ENCODE measurements at regions not wholly inside any gene's neighbourhood (a gene's known extent, or its start where the extent isn't known, plus 50 kb on each side); places are given as distances from the start of the nearest gene placed in this dataset.

DNA sequence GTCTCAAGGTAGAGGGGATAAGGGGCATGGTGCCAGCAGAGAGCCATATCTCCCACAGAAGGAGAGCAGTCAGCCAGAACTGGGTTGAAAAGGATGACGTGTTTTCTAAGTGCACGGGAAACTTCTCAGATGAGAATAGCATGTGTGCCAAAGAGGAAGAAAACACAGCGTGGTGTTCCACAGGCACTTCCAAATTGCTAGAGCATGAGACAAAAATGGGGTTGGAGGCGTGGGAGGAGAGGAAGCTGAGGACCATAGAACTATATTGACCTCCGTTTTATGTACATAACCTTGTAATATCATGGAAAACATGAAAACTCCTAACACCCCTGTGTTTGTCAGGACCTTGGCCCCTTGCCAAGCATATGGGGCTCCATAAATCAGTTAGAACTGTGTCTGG, 682.7 kb upstream of the RAB6C start:
- H3K27ac ChIP-seq (ENCODE audit: low read depth in 1 of 2, low read length in 2 of 2) = no peak overlapping the region
- H3K27me3 ChIP-seq (ENCODE audit: control insufficient read depth in 4 of 4, insufficient read depth in 4 of 4, low read length in 3 of 4) = no peaks in the 10 kb centered on the region
- H3K4me3 ChIP-seq (ENCODE audit: low read depth in 1 of 3, low read length in 3 of 3) = no peak overlapping the region
- H3K9ac ChIP-seq (ENCODE audit: low read depth in 1 of 2, low read length in 2 of 2) = no peak overlapping the region
- H3K36me3 ChIP-seq (ENCODE audit: control insufficient read depth in 4 of 4, insufficient read depth in 3 of 4, low read depth in 1 of 4, low read length in 3 of 4) = no peaks in the 10 kb centered on the region
- H3K4me1 ChIP-seq (ENCODE audit: control insufficient read depth in 4 of 4, insufficient read depth in 4 of 4, low read length in 3 of 4) = no peaks in the 10 kb centered on the region
- peaks cover 0 to 4% (median under 1%) of the 10 kb centered on the region in 4 donors for H3K9me3 ChIP-seq (ENCODE audit: control insufficient read depth in 4 of 4, low read length in 3 of 4)
- 57% methylated on average over 5 of the region's 5 CpGs for WGBS
- no peak for TF ChIP-seq YY1 (IDR thresholded peaks at IDR 0.05)
- no peak for TF ChIP-seq JUND (IDR thresholded peaks at IDR 0.05)
- no peak for TF ChIP-seq SP1 (IDR thresholded peaks at IDR 0.05)
- no peak for TF ChIP-seq FOXA1 (IDR thresholded peaks at IDR 0.05)
- no peak for TF ChIP-seq EGR1 (IDR thresholded peaks at IDR 0.05; ENCODE audit: low read depth in 2 of 2)
- TF ChIP-seq, protein P1, sequence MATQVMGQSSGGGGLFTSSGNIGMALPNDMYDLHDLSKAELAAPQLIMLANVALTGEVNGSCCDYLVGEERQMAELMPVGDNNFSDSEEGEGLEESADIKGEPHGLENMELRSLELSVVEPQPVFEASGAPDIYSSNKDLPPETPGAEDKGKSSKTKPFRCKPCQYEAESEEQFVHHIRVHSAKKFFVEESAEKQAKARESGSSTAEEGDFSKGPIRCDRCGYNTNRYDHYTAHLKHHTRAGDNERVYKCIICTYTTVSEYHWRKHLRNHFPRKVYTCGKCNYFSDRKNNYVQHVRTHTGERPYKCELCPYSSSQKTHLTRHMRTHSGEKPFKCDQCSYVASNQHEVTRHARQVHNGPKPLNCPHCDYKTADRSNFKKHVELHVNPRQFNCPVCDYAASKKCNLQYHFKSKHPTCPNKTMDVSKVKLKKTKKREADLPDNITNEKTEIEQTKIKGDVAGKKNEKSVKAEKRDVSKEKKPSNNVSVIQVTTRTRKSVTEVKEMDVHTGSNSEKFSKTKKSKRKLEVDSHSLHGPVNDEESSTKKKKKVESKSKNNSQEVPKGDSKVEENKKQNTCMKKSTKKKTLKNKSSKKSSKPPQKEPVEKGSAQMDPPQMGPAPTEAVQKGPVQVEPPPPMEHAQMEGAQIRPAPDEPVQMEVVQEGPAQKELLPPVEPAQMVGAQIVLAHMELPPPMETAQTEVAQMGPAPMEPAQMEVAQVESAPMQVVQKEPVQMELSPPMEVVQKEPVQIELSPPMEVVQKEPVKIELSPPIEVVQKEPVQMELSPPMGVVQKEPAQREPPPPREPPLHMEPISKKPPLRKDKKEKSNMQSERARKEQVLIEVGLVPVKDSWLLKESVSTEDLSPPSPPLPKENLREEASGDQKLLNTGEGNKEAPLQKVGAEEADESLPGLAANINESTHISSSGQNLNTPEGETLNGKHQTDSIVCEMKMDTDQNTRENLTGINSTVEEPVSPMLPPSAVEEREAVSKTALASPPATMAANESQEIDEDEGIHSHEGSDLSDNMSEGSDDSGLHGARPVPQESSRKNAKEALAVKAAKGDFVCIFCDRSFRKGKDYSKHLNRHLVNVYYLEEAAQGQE (IDR thresholded peaks at IDR 0.05) = no peak
- TF ChIP-seq CTCF (IDR thresholded peaks at IDR 0.05; ENCODE audit: low read depth, low read length, missing input control) = no peak
- no peak for TF ChIP-seq HNF4A (conservative IDR thresholded peaks at IDR 0.05)
- no peak for TF ChIP-seq GABPA (IDR thresholded peaks at IDR 0.05 in 1 of 2, conservative IDR thresholded peaks at IDR 0.05 in 1 of 2)
- TF ChIP-seq MAX (IDR thresholded peaks at IDR 0.05) = no peak
- no peak for DNase-seq (ENCODE audit: low spot score)

DNA sequence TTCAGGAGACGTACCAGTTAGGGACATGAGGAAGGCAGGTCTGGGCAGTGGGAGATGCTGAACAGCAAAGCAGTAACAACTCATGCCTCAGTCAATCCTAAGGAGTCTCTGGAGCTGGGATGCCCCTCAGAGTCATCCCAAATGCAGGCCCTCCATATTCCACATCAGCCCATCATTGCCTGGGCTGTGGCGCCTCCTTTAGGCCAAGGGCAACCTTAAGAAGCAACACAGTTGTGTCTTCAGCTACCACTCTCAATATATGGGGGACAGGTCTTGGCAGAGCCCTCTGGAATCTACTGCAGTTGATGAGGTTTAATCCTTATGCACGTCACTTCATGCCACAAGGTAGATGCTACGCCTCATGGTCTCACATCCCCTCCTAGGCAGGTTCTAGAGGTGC, 682.0 kb upstream of the RAB6C start:
- 53% methylated on average over 4 of the region's 4 CpGs for WGBS
- Histone ChIP-seq H3K27ac (ENCODE audit: low read depth in 1 of 2, low read length in 2 of 2) (no peak overlapping the region), H3K4me3 (ENCODE audit: low read depth in 1 of 3, low read length in 3 of 3) (no peak overlapping the region), H3K36me3 (ENCODE audit: control insufficient read depth in 4 of 4, insufficient read depth in 3 of 4, low read depth in 1 of 4, low read length in 3 of 4) (no peaks in the 10 kb centered on the region), H3K9me3 (ENCODE audit: control insufficient read depth in 4 of 4, low read length in 3 of 4) (peaks cover 0 to 4% (median under 1%) of the 10 kb centered on the region in 4 donors), H3K9ac (ENCODE audit: low read depth in 1 of 2, low read length in 2 of 2) (no peak overlapping the region), H3K4me1 (ENCODE audit: control insufficient read depth in 4 of 4, insufficient read depth in 4 of 4, low read length in 3 of 4) (no peaks in the 10 kb centered on the region), H3K27me3 (ENCODE audit: control insufficient read depth in 4 of 4, insufficient read depth in 4 of 4, low read length in 3 of 4) (peaks cover 0 to 1% (median 0%) of the 10 kb centered on the region in 4 donors)
- no peak for DNase-seq (ENCODE audit: low spot score)
- TF ChIP-seq CTCF (IDR thresholded peaks at IDR 0.05; ENCODE audit: low read depth, low read length, missing input control) = no peak
- TF ChIP-seq ZBTB33 (IDR thresholded peaks at IDR 0.05) = no peak
- TF ChIP-seq MAX (IDR thresholded peaks at IDR 0.05) = no peak
- peak in 1 of 2 donors; percentile 33 for TF ChIP-seq RAD21 (IDR thresholded peaks at IDR 0.05)
- no peak for TF ChIP-seq NR2F2 (IDR thresholded peaks at IDR 0.05)

All from liver (tissue), 8 donors.